HG03558 (cell line): ENCODE measurements at regions not wholly inside any gene's neighbourhood (a gene's known extent, or its start where the extent isn't known, plus 50 kb on each side); places are given as distances from the start of the nearest gene placed in this dataset.
"Not testable (repeated sequence)": the region's sequence is repeated elsewhere in the genome, so short reads cannot be mapped to it uniquely, and the experiment has no call there.

Source experiments
- ATAC-seq: cut with Tn5 transposase; IDR thresholded peaks from one replicate; pipeline ENCODE4 v1.9.1; 2021; ENCODE audit warnings: moderate number of reproducible peaks; ENCODE audit not compliant: unreplicated experiment; ENCODE audit errors: extremely low read depth

GRCh38 chr1:61028136-61028535 is 54.2 kb upstream of the NFIA start:
- no peak for ATAC-seq

GRCh38 chr1:61018068-61018467 is 64.3 kb upstream of the NFIA start:
- not testable (repeated sequence) for ATAC-seq

- ATAC-seq: no peak
Observed at GRCh38 chr1:61017651-61018050, 64.7 kb upstream of the NFIA start.

- ATAC-seq: no peak
Observed at GRCh38 chr1:61013946-61014667, 68.3 kb upstream of the NFIA start.

GRCh38 chr1:61013189-61013945 is 69.0 kb upstream of the NFIA start:
- no peak for ATAC-seq

GRCh38 chr1:61012341-61012761 is 70.0 kb upstream of the NFIA start:
- no peak for ATAC-seq

- no peak for ATAC-seq
Observed at GRCh38 chr1:61011561-61012263, 70.6 kb upstream of the NFIA start.

GRCh38 chr1:61007534-61008364 is 74.6 kb upstream of the NFIA start:
- no peak for ATAC-seq

GRCh38 chr1:61005614-61006580 is 76.5 kb upstream of the NFIA start:
- ATAC-seq: no peak

GRCh38 chr1:61004262-61005003 is 77.9 kb upstream of the NFIA start:
- no peak for ATAC-seq

GRCh38 chr1:61000327-61000726 is 82.0 kb upstream of the NFIA start:
- ATAC-seq: no peak

- ATAC-seq: no peak
Observed at GRCh38 chr1:60998786-60999185, 83.6 kb upstream of the NFIA start.

GRCh38 chr1:60994828-60995492 is 87.4 kb upstream of the NFIA start:
- no peak for ATAC-seq

GRCh38 chr1:60994369-60994768 is 88.0 kb upstream of the NFIA start:
- no peak for ATAC-seq

- ATAC-seq: no peak
Observed at GRCh38 chr1:60992165-60992564, 90.2 kb upstream of the NFIA start.

GRCh38 chr1:60990714-60991090 is 91.7 kb upstream of the NFIA start:
- no peak for ATAC-seq

GRCh38 chr1:60989749-60990713 is 92.3 kb upstream of the NFIA start:
- ATAC-seq: no peak
